H1 (cell line): ENCODE measurements at regions not wholly inside any gene's neighbourhood (a gene's known extent, or its start where the extent isn't known, plus 50 kb on each side); places are given as distances from the start of the nearest gene placed in this dataset.

Source experiments
- CTCF ChIA-PET: fragments of 300-600 bp; sonication (Branson Sonifier 250); formaldehyde crosslinking; loops from one replicate; lab custom pipeline; 2021; ENCODE audit not compliant: partially characterized antibody; lab: Charles Lee
- POLR2A ChIA-PET: fragments of 300-600 bp; sonication (Branson Sonifier 250); formaldehyde crosslinking; loops from one replicate; lab custom pipeline; 2021; ENCODE audit warnings: inconsistent platforms; ENCODE audit not compliant: partially characterized antibody; lab: Charles Lee
- DNase-seq, 2 experiments: peaks; one replicate each; pipeline versions ENCODE4 v3.0.0 to v3.0.0-alpha.2; 2010 to 2022; ENCODE audit warnings: low spot score in 2 of 2, low read depth in 1 of 2, mixed read lengths in 1 of 2
- FAIRE-seq: peaks from 2 replicates; lab custom pipeline; 2011; peaks lifted over from hg19 to GRCh38; lab: Jason Lieb, UNC
- H2AFZ ChIP-seq: 2 replicates; pipeline ENCODE4 v1.8.1; 2012; ENCODE audit warnings: low read length, inconsistent platforms
- H2AK5ac ChIP-seq: 2 replicates; pipeline ENCODE4 v1.6.1; 2013; ENCODE audit warnings: low read depth, low read length
- H2BK120ac ChIP-seq: replicated peaks from 2 replicates; pipeline ENCODE3; 2013; ENCODE audit warnings: low read depth, low read length, inconsistent platforms
- H2BK12ac ChIP-seq: 2 replicates; pipeline ENCODE4 v1.6.1; 2013; ENCODE audit warnings: low read depth, low read length
- H2BK15ac ChIP-seq: 2 replicates; pipeline ENCODE4 v1.6.1; 2013; ENCODE audit warnings: low read length
- H2BK20ac ChIP-seq: 2 replicates; pipeline ENCODE4 v1.6.1; 2013; ENCODE audit warnings: low read length
- H2BK5ac ChIP-seq: 2 replicates; pipeline ENCODE4 v1.6.1; 2013; ENCODE audit warnings: low read depth, low read length
- H3K14ac ChIP-seq: 2 replicates; pipeline ENCODE4 v1.6.1; 2013; ENCODE audit warnings: inconsistent platforms; ENCODE audit not compliant: insufficient read length
- H3K18ac ChIP-seq: 2 replicates; pipeline ENCODE4 v1.6.1; 2013; ENCODE audit warnings: low read length; ENCODE audit errors: extremely low read depth
- H3K23ac ChIP-seq: 2 replicates; pipeline ENCODE4 v1.6.1; 2013; ENCODE audit warnings: inconsistent platforms; ENCODE audit not compliant: insufficient read length
- H3K23me2 ChIP-seq: 2 replicates; pipeline ENCODE4 v1.6.1; 2013; ENCODE audit warnings: low read depth, low read length
- H3K27ac ChIP-seq: 2 replicates; pipeline ENCODE4 v1.6.1; 2011; ENCODE audit warnings: low read depth, low read length, inconsistent platforms
- H3K27me3 ChIP-seq, 4 experiments: replicated peaks in 1 of 4; 1 replicate in 1 of 4; 2 replicates in 3 of 4; pipeline versions ENCODE4 v1.6.1 to v1.8.1; 2011 to 2013; ENCODE audit warnings: low read length in 3 of 4, mild to moderate bottlenecking in 3 of 4, inconsistent platforms in 2 of 4, mixed read lengths in 2 of 4, moderate library complexity in 1 of 4; ENCODE audit not compliant: control insufficient read depth in 3 of 4, insufficient read depth in 3 of 4; ENCODE audit errors: extremely low read depth in 1 of 4
- H3K36me3 ChIP-seq, 4 experiments: 2 replicates each; pipeline versions ENCODE4 v1.6.1 to v1.8.1; 2011 to 2013; ENCODE audit warnings: mild to moderate bottlenecking in 4 of 4, low read length in 3 of 4, moderate library complexity in 2 of 4, control low read depth in 1 of 4, inconsistent platforms in 1 of 4; ENCODE audit not compliant: insufficient read depth in 4 of 4, control insufficient read depth in 2 of 4
- H3K4ac ChIP-seq: replicated peaks from 2 replicates; pipeline ENCODE3; 2013; ENCODE audit warnings: low read length, low read depth, mixed read lengths, inconsistent platforms; ENCODE audit not compliant: insufficient read length
- H3K4me1 ChIP-seq, 4 experiments: replicated peaks in 1 of 4; 1 replicate in 1 of 4; 2 replicates in 3 of 4; pipeline versions ENCODE4 v1.6.1 to v1.8.1; 2011 to 2013; ENCODE audit warnings: low read length in 3 of 4, inconsistent platforms in 2 of 4, mixed read lengths in 1 of 4; ENCODE audit not compliant: insufficient read depth in 4 of 4, control insufficient read depth in 3 of 4
- H3K4me2 ChIP-seq, 2 experiments: 2 replicates each; pipeline versions ENCODE4 v1.6.1 to v1.8.1; 2011 to 2013; ENCODE audit warnings: low read depth in 2 of 2, low read length in 2 of 2, control low read depth in 1 of 2, inconsistent platforms in 1 of 2, mild to moderate bottlenecking in 1 of 2; ENCODE audit not compliant: insufficient read depth in 1 of 2
- H3K4me3 ChIP-seq, 4 experiments: fragments of 200-600, 300-600 bp in 1 of 4; sonication (generic), shearing (Covaris generic), sonication (Bioruptor Twin) in 1 of 4; 2 replicates each; pipeline versions ENCODE4 v1.5.1 to v1.8.1; 2011 to 2016; ENCODE audit warnings: low read length in 4 of 4, low read depth in 3 of 4, control low read depth in 2 of 4, inconsistent platforms in 2 of 4, mild to moderate bottlenecking in 2 of 4, mixed read lengths in 1 of 4, moderate library complexity in 1 of 4; ENCODE audit not compliant: insufficient read depth in 2 of 4; ENCODE audit errors: extremely low read depth in 1 of 4
- H3K56ac ChIP-seq: replicated peaks from 2 replicates; pipeline ENCODE3; 2013; ENCODE audit warnings: low read depth, mild to moderate bottlenecking, mixed read lengths, low read length, inconsistent platforms; ENCODE audit not compliant: insufficient read length
- H3K79me1 ChIP-seq: 2 replicates; pipeline ENCODE4 v1.6.1; 2013; ENCODE audit warnings: low read depth, low read length, control low read depth
- H3K79me2 ChIP-seq, 2 experiments: 2 replicates each; pipeline versions ENCODE4 v1.6.1 to v1.8.1; 2012 to 2013; ENCODE audit warnings: low read length in 2 of 2, mild to moderate bottlenecking in 2 of 2, inconsistent platforms in 1 of 2; ENCODE audit not compliant: insufficient read depth in 2 of 2, control insufficient read depth in 1 of 2
- H3K9ac ChIP-seq, 4 experiments: replicated peaks in 1 of 4; 1 replicate in 1 of 4; 2 replicates in 3 of 4; pipeline versions ENCODE4 v1.6.1 to v1.8.1; 2011 to 2013; ENCODE audit warnings: low read depth in 3 of 4, low read length in 3 of 4, control low read depth in 2 of 4, mild to moderate bottlenecking in 2 of 4, moderate library complexity in 2 of 4, inconsistent platforms in 1 of 4; ENCODE audit errors: extremely low read depth in 1 of 4
- H3K9me3 ChIP-seq, 2 experiments: 2 replicates each; pipeline versions ENCODE4 v1.6.1 to v1.8.1; 2012 to 2013; ENCODE audit warnings: mild to moderate bottlenecking in 2 of 2, moderate library complexity in 2 of 2, control low read depth in 1 of 2, inconsistent platforms in 1 of 2, low read depth in 1 of 2, low read length in 1 of 2, mixed read lengths in 1 of 2; ENCODE audit not compliant: insufficient read depth in 2 of 2
- H4K20me1 ChIP-seq, 2 experiments: replicated peaks in 1 of 2; 2 replicates each; pipeline versions ENCODE3 to v1.8.1; 2011 to 2013; ENCODE audit warnings: inconsistent platforms in 2 of 2, low read length in 2 of 2, mild to moderate bottlenecking in 1 of 2; ENCODE audit not compliant: insufficient read depth in 2 of 2, control insufficient read depth in 1 of 2
- H4K5ac ChIP-seq: 2 replicates; pipeline ENCODE4 v1.6.1; 2013; ENCODE audit warnings: low read length, low read depth, mixed read lengths, inconsistent platforms; ENCODE audit not compliant: insufficient read length
- H4K8ac ChIP-seq: 2 replicates; pipeline ENCODE4 v1.8.0; 2013; ENCODE audit warnings: mild to moderate bottlenecking, moderate library complexity, low read length, inconsistent platforms; ENCODE audit not compliant: insufficient read depth; ENCODE audit errors: extremely low read depth
- H4K91ac ChIP-seq: replicated peaks from 2 replicates; pipeline ENCODE3; 2013; ENCODE audit warnings: low read length, mixed read lengths, inconsistent platforms; ENCODE audit not compliant: insufficient read length
- BRCA1 ChIP-seq: IDR thresholded peaks from 2 replicates; pipeline ENCODE4 v1.6.1; 2012; ENCODE audit warnings: low read depth, low read length, improper control_type of control experiment
- CEBPB ChIP-seq: IDR thresholded peaks from 2 replicates; pipeline ENCODE4 v1.6.1; 2012; ENCODE audit warnings: low read depth, low read length
- CREB1 ChIP-seq: IDR thresholded peaks from 2 replicates; pipeline ENCODE4 v1.6.1; 2012; ENCODE audit warnings: inconsistent platforms
- EP300 ChIP-seq, 2 experiments: IDR thresholded peaks; 1 replicate in 1 of 2; 2 replicates in 1 of 2; pipeline ENCODE4 v1.6.1; 2011 to 2012; ENCODE audit warnings: low read depth in 2 of 2, low read length in 2 of 2, mild to moderate bottlenecking in 2 of 2, borderline replicate concordance in 1 of 2, inconsistent platforms in 1 of 2, moderate library complexity in 1 of 2
- HDAC2 ChIP-seq, 2 experiments: fragments of 300-600 bp in 1 of 2; sonication (generic) in 1 of 2; IDR thresholded peaks; 2 replicates each; pipeline ENCODE4 v1.6.1; 2011 to 2012; ENCODE audit warnings: low read depth in 2 of 2, low read length in 2 of 2, mild to moderate bottlenecking in 2 of 2, moderate library complexity in 2 of 2, borderline replicate concordance in 1 of 2, inconsistent platforms in 1 of 2
- SIX5 ChIP-seq: IDR thresholded peaks from 2 replicates; pipeline ENCODE4 v1.6.1; 2011; ENCODE audit warnings: mild to moderate bottlenecking, low read depth, low read length
- SP1 ChIP-seq: IDR thresholded peaks from 2 replicates; pipeline ENCODE4 v1.6.1; 2011; ENCODE audit warnings: low read depth, low read length
- SUZ12 ChIP-seq: fragments of 200-600 bp; sonication (generic); IDR thresholded peaks from 2 replicates; pipeline ENCODE4 v1.6.1; 2012; ENCODE audit warnings: mild to moderate bottlenecking, inconsistent platforms, low read length, moderate library complexity, mixed read lengths
- TAF1 ChIP-seq: IDR thresholded peaks from 2 replicates; pipeline ENCODE4 v1.6.1; 2011; ENCODE audit warnings: mild to moderate bottlenecking, low read depth, low read length
- TAF7 ChIP-seq: optimal IDR thresholded peaks from 2 replicates; pipeline ENCODE3; 2011; ENCODE audit warnings: low read depth, mild to moderate bottlenecking, inconsistent platforms, low read length, moderate library complexity, borderline replicate concordance
- TBP ChIP-seq: IDR thresholded peaks from 2 replicates; pipeline ENCODE4 v1.6.1; 2011; ENCODE audit warnings: low read depth, low read length, improper control_type of control experiment
- YY1 ChIP-seq: IDR thresholded peaks from 2 replicates; pipeline ENCODE4 v1.6.1; 2011; ENCODE audit warnings: low read depth, mild to moderate bottlenecking, low read length
- WGBS, 2 experiments: shearing (Covaris generic) in 1 of 2; methylation state at CpG; one replicate each; pipeline versions ENCODE4 v1.1.6 to v1.1.7; 2013 to 2015; ENCODE audit warnings: low lambda C conversion rate in 2 of 2, mixed read lengths in 2 of 2, inconsistent platforms in 1 of 2, low coverage in 1 of 2, missing lambda C conversion rate in 1 of 2; ENCODE audit not compliant: insufficient replicate concordance in 2 of 2, insufficient coverage in 1 of 2, insufficient read length in 1 of 2; ENCODE audit errors: extremely low coverage in 1 of 2, missing lambda C conversion rate in 1 of 2; 5-methylcytosine and 5-hydroxymethylcytosine counted together
- TF ChIP-seq, protein P1 (sequence below): IDR thresholded peaks from 2 replicates; pipeline ENCODE4 v1.6.1; 2012; ENCODE audit warnings: inconsistent platforms

DNA sequence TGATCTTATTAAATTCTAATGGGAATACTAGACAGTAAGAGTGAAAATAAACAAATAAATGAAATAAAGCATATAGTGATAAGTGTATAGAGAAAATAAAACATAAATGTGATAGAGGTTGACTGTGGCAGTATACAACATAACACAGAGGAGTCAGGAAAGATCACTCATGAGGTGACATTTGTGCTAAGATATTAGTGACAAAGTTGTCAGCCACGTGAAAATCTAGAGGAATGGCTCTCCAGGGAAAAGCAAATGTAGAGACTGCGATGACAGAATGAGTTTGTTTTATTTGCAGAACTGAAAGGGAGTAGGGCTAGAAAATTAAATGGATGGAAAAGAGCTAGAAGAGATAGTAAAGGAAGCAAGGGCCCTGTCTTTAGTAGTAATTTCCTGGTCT is 72.8 kb upstream of the GABRA2 start:
- H2BK15ac ChIP-seq, result no peak overlapping the region
- H2BK5ac ChIP-seq, result no peak overlapping the region
- H3K4me1 ChIP-seq, result no peaks in the 10 kb centered on the region
- H2AK5ac ChIP-seq, result no peak overlapping the region
- TF ChIP-seq TAF1, result no peak
- TF ChIP-seq BRCA1, result no peak
- TF ChIP-seq, protein P1, sequence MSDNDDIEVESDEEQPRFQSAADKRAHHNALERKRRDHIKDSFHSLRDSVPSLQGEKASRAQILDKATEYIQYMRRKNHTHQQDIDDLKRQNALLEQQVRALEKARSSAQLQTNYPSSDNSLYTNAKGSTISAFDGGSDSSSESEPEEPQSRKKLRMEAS, result no peak
- no peak for TF ChIP-seq SUZ12
- no peak for TF ChIP-seq TAF7
- TF ChIP-seq TBP, result no peak
- TF ChIP-seq EP300 (IDR thresholded peaks at IDR 0.05; ENCODE audit: borderline replicate concordance in 1 of 2, low read depth in 2 of 2, low read length in 2 of 2), result no peak
- TF ChIP-seq CREB1, result no peak
- no peak for TF ChIP-seq SP1
- no peak for TF ChIP-seq YY1
- TF ChIP-seq CEBPB, result no peak
- TF ChIP-seq HDAC2 (IDR thresholded peaks at IDR 0.05; ENCODE audit: borderline replicate concordance in 1 of 2, low read depth in 2 of 2, low read length in 2 of 2), result no peak
- no peak for TF ChIP-seq SIX5
- TF ChIP-seq, all 59 proteins: peak for 0
- no peaks in the 10 kb centered on the region for H3K79me1 ChIP-seq
- no peak overlapping the region for H4K5ac ChIP-seq
- no peak overlapping the region for H3K4ac ChIP-seq
- ChIA-PET CTCF (no interaction called here), POLR2A (no interaction called here)
- no peak overlapping the region for H3K14ac ChIP-seq
- no peak overlapping the region for H3K4me2 ChIP-seq
- H2AFZ ChIP-seq, result no peak overlapping the region
- H3K9me3 ChIP-seq, result no peaks in the 10 kb centered on the region
- no peak overlapping the region for H4K8ac ChIP-seq
- no peak overlapping the region for H3K23ac ChIP-seq
- no peak overlapping the region for H3K56ac ChIP-seq
- no peak overlapping the region for H3K27ac ChIP-seq
- H3K79me2 ChIP-seq, result no peaks in the 10 kb centered on the region
- no peak overlapping the region for H3K4me3 ChIP-seq
- no peak overlapping the region for H2BK120ac ChIP-seq
- no peak for DNase-seq
- H4K91ac ChIP-seq, result no peak overlapping the region
- no peaks in the 10 kb centered on the region for H3K27me3 ChIP-seq
- H2BK20ac ChIP-seq, result no peak overlapping the region
- no peaks in the 10 kb centered on the region for H3K23me2 ChIP-seq
- no peaks in the 10 kb centered on the region for H4K20me1 ChIP-seq
- no peaks in the 10 kb centered on the region for H3K36me3 ChIP-seq
- H3K9ac ChIP-seq, result no peak overlapping the region
- WGBS, 2 experiments, result 100% methylated on average over 2 of the region's 2 CpGs; no CpG with 5 or more reads in 1 of the 2 experiments
- FAIRE-seq, result no peak
- no peak overlapping the region for H3K18ac ChIP-seq
- H2BK12ac ChIP-seq, result no peak overlapping the region
